IMR-90 (cell line): ENCODE measurements at regions not wholly inside any gene's neighbourhood (a gene's known extent, or its start where the extent isn't known, plus 50 kb on each side); places are given as distances from the start of the nearest gene placed in this dataset.

Experiments
- ATAC-seq: fragments of 200-7000 bp; cut with Tn5 transposase; 2 replicates; pipeline ENCODE4 v1.9.1; 2020; ENCODE audit warnings: low read depth, mild to moderate bottlenecking, moderate library complexity
- BruUV-seq: library from RNA; stranded (reverse); fragments of 400-500 nt; replicated peaks from 2 replicates; lab custom pipeline; 2021; lab: Mats Ljungman, UMichigan
- CTCF ChIA-PET: fragments of 300-600 bp; formaldehyde crosslinking; extraction: SDS; loops from one replicate; lab custom pipeline; 2021; ENCODE audit warnings: antibody characterized with exemption; lab: Yijun Ruan, JAX
- POLR2A ChIA-PET: fragments of 300-600 bp; sonication (Branson Sonifier 250); formaldehyde crosslinking; loops from one replicate; lab custom pipeline; 2022; ENCODE audit warnings: antibody characterized with exemption; ENCODE audit not compliant: unreplicated experiment; lab: Charles Lee
- DNase-seq: peaks from one replicate; pipeline ENCODE4 v3.0.0; 2013
- H2AFZ ChIP-seq: replicated peaks from 2 replicates; pipeline ENCODE3; 2013; ENCODE audit warnings: low read length, mild to moderate bottlenecking; ENCODE audit not compliant: poor library complexity
- H2AK5ac ChIP-seq: 2 replicates; pipeline ENCODE4 v1.6.1; 2013; ENCODE audit warnings: low read depth, low read length, inconsistent platforms
- H2AK9ac ChIP-seq: replicated peaks from 2 replicates; pipeline ENCODE3; 2013; ENCODE audit warnings: mild to moderate bottlenecking, low read depth, low read length, moderate library complexity; ENCODE audit not compliant: poor library complexity
- H2BK120ac ChIP-seq: 2 replicates; pipeline ENCODE4 v1.6.1; 2013; ENCODE audit warnings: low read depth, low read length, inconsistent platforms
- H2BK15ac ChIP-seq: 3 replicates; pipeline ENCODE4 v1.6.1; 2013; ENCODE audit warnings: low read depth, low read length, inconsistent platforms
- H2BK20ac ChIP-seq: 2 replicates; pipeline ENCODE4 v1.6.1; 2013; ENCODE audit warnings: low read depth, mild to moderate bottlenecking, inconsistent platforms, low read length, moderate library complexity
- H2BK5ac ChIP-seq: 2 replicates; pipeline ENCODE4 v1.6.1; 2013; ENCODE audit warnings: mild to moderate bottlenecking, low read depth, low read length, inconsistent platforms; ENCODE audit not compliant: poor library complexity, severe bottlenecking
- H3K14ac ChIP-seq: replicated peaks from 2 replicates; pipeline ENCODE4 v1.6.1; 2013; ENCODE audit warnings: low read depth, low read length, inconsistent platforms
- H3K18ac ChIP-seq: 2 replicates; pipeline ENCODE4 v1.6.1; 2013; ENCODE audit warnings: low read depth, low read length, control low read depth
- H3K23ac ChIP-seq: 2 replicates; pipeline ENCODE4 v1.6.1; 2013; ENCODE audit warnings: low read depth, low read length, inconsistent platforms
- H3K27ac ChIP-seq: 2 replicates; pipeline ENCODE4 v1.5.1; 2013; ENCODE audit warnings: mild to moderate bottlenecking, control low read depth, low read length; ENCODE audit not compliant: insufficient read depth
- H3K27me3 ChIP-seq: 2 replicates; pipeline ENCODE4 v1.6.1; 2013; ENCODE audit warnings: low read length; ENCODE audit not compliant: control insufficient read depth, insufficient read depth
- H3K36me3 ChIP-seq: 2 replicates; pipeline ENCODE4 v1.6.1; 2013; ENCODE audit warnings: low read length, mixed read lengths; ENCODE audit not compliant: control insufficient read depth, insufficient read depth
- H3K4ac ChIP-seq: 2 replicates; pipeline ENCODE4 v1.6.1; 2013; ENCODE audit warnings: low read depth, low read length, inconsistent platforms
- H3K4me1 ChIP-seq: 2 replicates; pipeline ENCODE4 v1.6.1; 2013; ENCODE audit warnings: low read length, mixed read lengths; ENCODE audit not compliant: control insufficient read depth, insufficient read depth
- H3K4me2 ChIP-seq: 2 replicates; pipeline ENCODE4 v1.6.1; 2013; ENCODE audit warnings: low read depth, mild to moderate bottlenecking, control low read depth, low read length, moderate library complexity
- H3K4me3 ChIP-seq: 2 replicates; pipeline ENCODE4 v1.5.1; 2013; ENCODE audit warnings: low read depth, mild to moderate bottlenecking, control low read depth, low read length, moderate library complexity; ENCODE audit not compliant: insufficient read depth
- H3K56ac ChIP-seq: 2 replicates; pipeline ENCODE4 v1.6.1; 2013; ENCODE audit warnings: low read length, inconsistent platforms; ENCODE audit not compliant: insufficient read depth; ENCODE audit errors: extremely low read depth
- H3K79me1 ChIP-seq, 2 experiments: 2 replicates each; pipeline ENCODE4 v1.6.1; 2013; ENCODE audit warnings: low read length in 2 of 2, inconsistent platforms in 1 of 2, low read depth in 1 of 2
- H3K9ac ChIP-seq: 2 replicates; pipeline ENCODE4 v1.6.1; 2013; ENCODE audit warnings: low read depth, low read length, control low read depth
- H3K9me1 ChIP-seq: 2 replicates; pipeline ENCODE4 v1.6.1; 2013; ENCODE audit warnings: low read length, inconsistent platforms; ENCODE audit not compliant: insufficient read depth
- H3K9me3 ChIP-seq: 2 replicates; pipeline ENCODE4 v1.6.1; 2013; ENCODE audit warnings: low read length; ENCODE audit not compliant: control insufficient read depth, insufficient read depth
- H4K20me1 ChIP-seq: 2 replicates; pipeline ENCODE4 v1.6.1; 2013; ENCODE audit warnings: low read length, inconsistent platforms; ENCODE audit not compliant: insufficient read depth
- H4K5ac ChIP-seq: 2 replicates; pipeline ENCODE4 v1.6.1; 2013; ENCODE audit warnings: mild to moderate bottlenecking, low read depth, low read length, control low read depth
- H4K8ac ChIP-seq, 2 experiments: 2 replicates each; pipeline ENCODE4 v1.6.1; 2013; ENCODE audit warnings: low read depth in 2 of 2, low read length in 2 of 2, control low read depth in 1 of 2, inconsistent platforms in 1 of 2
- H4K91ac ChIP-seq: 2 replicates; pipeline ENCODE4 v1.6.1; 2013; ENCODE audit warnings: low read depth, low read length, inconsistent platforms; ENCODE audit not compliant: insufficient read depth
- BHLHE40 ChIP-seq: fragments of 150-350 bp; IDR thresholded peaks from 2 replicates; pipeline ENCODE4 v1.6.1; 2016; ENCODE audit warnings: mild to moderate bottlenecking, low read depth, low read length
- CEBPB ChIP-seq: IDR thresholded peaks from 2 replicates; pipeline ENCODE4 v1.6.1; 2012; ENCODE audit warnings: low read depth, low read length, improper control_type of control experiment
- CHD1 ChIP-seq: IDR thresholded peaks from 2 replicates; pipeline ENCODE4 v1.6.1; 2012; ENCODE audit warnings: low read depth, low read length, improper control_type of control experiment
- CTCF ChIP-seq: conservative IDR thresholded peaks from 2 replicates; pipeline ENCODE4 v1.5.1; 2012; ENCODE audit warnings: mild to moderate bottlenecking, low read depth, low read length, improper control_type of control experiment
- FOS ChIP-seq: fragments of 150-350 bp; IDR thresholded peaks from 2 replicates; pipeline ENCODE4 v1.6.1; 2016; ENCODE audit warnings: low read depth, low read length
- MAFK ChIP-seq: IDR thresholded peaks from 2 replicates; pipeline ENCODE4 v1.6.1; 2012; ENCODE audit warnings: low read depth, low read length, improper control_type of control experiment
- MAZ ChIP-seq: IDR thresholded peaks from 2 replicates; pipeline ENCODE4 v1.6.1; 2012; ENCODE audit warnings: low read depth, mild to moderate bottlenecking, low read length, improper control_type of control experiment, moderate library complexity, borderline replicate concordance
- MXI1 ChIP-seq: IDR thresholded peaks from 2 replicates; pipeline ENCODE4 v1.6.1; 2012; ENCODE audit warnings: low read depth, mild to moderate bottlenecking, low read length, moderate library complexity, borderline replicate concordance
- NFE2L2 ChIP-seq: fragments of 150-350 bp; IDR thresholded peaks from 2 replicates; pipeline ENCODE4 v1.6.1; 2016; ENCODE audit warnings: low read depth, mild to moderate bottlenecking, low read length
- POLR2A ChIP-seq: IDR thresholded peaks from 2 replicates; pipeline ENCODE4 v1.6.1; 2012; ENCODE audit warnings: mild to moderate bottlenecking, low read depth, low read length
- RAD21 ChIP-seq: IDR thresholded peaks from 2 replicates; pipeline ENCODE4 v1.6.1; 2012; ENCODE audit warnings: low read length, improper control_type of control experiment
- RCOR1 ChIP-seq: IDR thresholded peaks from 2 replicates; pipeline ENCODE4 v1.6.1; 2012; ENCODE audit warnings: mild to moderate bottlenecking, low read length, improper control_type of control experiment; ENCODE audit not compliant: insufficient replicate concordance
- RFX5 ChIP-seq: IDR thresholded peaks from 2 replicates; pipeline ENCODE4 v1.8.0; 2012; ENCODE audit warnings: low read depth, mild to moderate bottlenecking, low read length, moderate library complexity
- SMC3 ChIP-seq: fragments of 150-350 bp; IDR thresholded peaks from 2 replicates; pipeline ENCODE4 v1.6.1; 2016; ENCODE audit warnings: low read depth, mild to moderate bottlenecking, antibody characterized with exemption, low read length, moderate library complexity
- USF2 ChIP-seq: fragments of 150-350 bp; IDR thresholded peaks from 2 replicates; pipeline ENCODE4 v1.6.1; 2017; ENCODE audit warnings: mild to moderate bottlenecking, antibody characterized with exemption, low read length, low read depth
- WGBS, 2 experiments: methylation state at CpG; one replicate each; pipeline versions ENCODE4 v1.1.5 to v1.1.7; 2013; ENCODE audit warnings: missing lambda C conversion rate in 2 of 2; ENCODE audit not compliant: insufficient read length in 1 of 2; ENCODE audit errors: extremely low coverage in 2 of 2; 5-methylcytosine and 5-hydroxymethylcytosine counted together
- dilution Hi-C: fragments of 300-500 bp; cut with HindIII; formaldehyde crosslinking; loops from one replicate; pipeline ENCODE4 v1.14.3; 2018; ENCODE audit warnings: low sequenced_read_pairs; ENCODE audit not compliant: unreplicated experiment
- in situ Hi-C: fragments of 300-500 bp; cut with MboI; formaldehyde crosslinking; loops from 3 replicates; pipeline ENCODE4 v1.14.3; 2019; ENCODE audit warnings: low sequenced_read_pairs, inconsistent platforms, mixed read lengths
- intact Hi-C: fragments of 100-400 bp; cut with micrococcal nuclease; formaldehyde crosslinking; loops from 2 replicates; pipeline ENCODE4 v1.10.0; 2022
- TF ChIP-seq, protein P1 (sequence below): fragments of 150-350 bp; IDR thresholded peaks from 2 replicates; pipeline ENCODE4 v1.6.1; 2016; ENCODE audit warnings: low read depth, mild to moderate bottlenecking, low read length, moderate library complexity, borderline replicate concordance

DNA sequence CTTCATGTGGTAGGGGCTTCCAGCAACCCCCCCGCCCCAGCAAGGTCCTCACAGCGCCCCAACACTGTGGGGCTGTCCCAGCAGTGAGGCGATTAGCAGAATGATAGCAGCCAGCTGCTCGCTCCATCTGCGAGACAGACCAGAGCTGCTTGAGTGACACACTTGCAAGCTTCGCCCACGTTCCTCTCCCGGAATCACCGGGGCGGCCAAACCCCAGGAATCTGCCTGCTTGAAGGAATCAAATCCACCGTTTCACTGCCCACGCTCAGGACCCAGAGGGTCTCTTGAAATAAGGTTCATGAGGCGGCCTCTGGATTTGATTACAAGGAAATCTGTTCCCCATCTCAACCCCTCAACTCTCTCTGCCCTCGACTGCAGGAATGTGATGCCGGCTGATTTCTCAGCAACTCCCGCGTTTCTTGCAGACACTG lies 356.0 kb downstream of the C16orf95 start:
- Histone ChIP-seq H3K56ac (no peak overlapping the region), H2AFZ (peak overlapping the region; percentile 89), H3K9me1 (peaks cover 8% of the 10 kb centered on the region; the same call in 1 of the 2 replicates), H3K36me3 (no peaks in the 10 kb centered on the region), H3K4me2 (peak overlapping the region; percentile 11; the same call in 1 of the 2 replicates), H3K9ac (no peak overlapping the region), H2BK5ac (no peak overlapping the region), H3K23ac (no peak overlapping the region), H3K4me3 (no peak overlapping the region), H2AK9ac (no peak overlapping the region), H2BK20ac (peak overlapping the region; percentile 60; the same call in 1 of the 2 replicates), H3K9me3 (no peaks in the 10 kb centered on the region), H3K18ac (no peak overlapping the region), H3K4me1 (peaks cover 10% of the 10 kb centered on the region), H4K20me1 (no peaks in the 10 kb centered on the region), H2BK120ac (peak overlapping the region; percentile 49), H4K91ac (peak overlapping the region; percentile 39; the same call in 1 of the 2 replicates), H3K14ac (0 out of 2 replicates have a peak overlapping the region, but pooled peaks have one; percentile 11), H3K27ac (no peak overlapping the region), H4K5ac (no peak overlapping the region), H3K27me3 (peaks cover 6% of the 10 kb centered on the region; the same call in 1 of the 2 replicates), H2BK15ac (peak overlapping the region; percentile 19; the same call in 1 of the 3 replicates), H4K8ac (peak overlapping the region in 1 of 2 experiments; percentile 4; a peak in 2 of 4 replicates), H2AK5ac (no peak overlapping the region), H3K4ac (peak overlapping the region; percentile 67; the same call in 1 of the 2 replicates), H3K79me1 (no peaks in the 10 kb centered on the region)
- ChIA-PET CTCF (no interaction called here), POLR2A (no interaction called here)
- DNase-seq (peak; percentile 72), ATAC-seq (peak; percentile 83)
- dilution Hi-C loops (no loop called here), in situ Hi-C loops (no loop called here), intact Hi-C loops (no loop called here)
- 7% methylated on average over 8 of the region's 17 CpGs; no CpG with 5 or more reads in 1 of the 2 experiments for WGBS, 2 experiments
- no TSS peak for BruUV-seq
- TF ChIP-seq MAZ (no peak), CEBPB (no peak), CHD1 (no peak), POLR2A (no peak), CTCF (no peak), BHLHE40 (no peak), RAD21 (no peak), MAFK (no peak), NFE2L2 (no peak), RFX5 (no peak), MXI1 (no peak), USF2 (no peak), RCOR1 (no peak), SMC3 (no peak), FOS (no peak)
- TF ChIP-seq, protein P1, sequence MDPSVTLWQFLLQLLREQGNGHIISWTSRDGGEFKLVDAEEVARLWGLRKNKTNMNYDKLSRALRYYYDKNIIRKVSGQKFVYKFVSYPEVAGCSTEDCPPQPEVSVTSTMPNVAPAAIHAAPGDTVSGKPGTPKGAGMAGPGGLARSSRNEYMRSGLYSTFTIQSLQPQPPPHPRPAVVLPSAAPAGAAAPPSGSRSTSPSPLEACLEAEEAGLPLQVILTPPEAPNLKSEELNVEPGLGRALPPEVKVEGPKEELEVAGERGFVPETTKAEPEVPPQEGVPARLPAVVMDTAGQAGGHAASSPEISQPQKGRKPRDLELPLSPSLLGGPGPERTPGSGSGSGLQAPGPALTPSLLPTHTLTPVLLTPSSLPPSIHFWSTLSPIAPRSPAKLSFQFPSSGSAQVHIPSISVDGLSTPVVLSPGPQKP = no peak
